ENCODE measurements at regions not wholly inside any gene's neighbourhood (a gene's known extent, or its start where the extent isn't known, plus 50 kb on each side); places are given as distances from the start of the nearest gene placed in this dataset.

DNA sequence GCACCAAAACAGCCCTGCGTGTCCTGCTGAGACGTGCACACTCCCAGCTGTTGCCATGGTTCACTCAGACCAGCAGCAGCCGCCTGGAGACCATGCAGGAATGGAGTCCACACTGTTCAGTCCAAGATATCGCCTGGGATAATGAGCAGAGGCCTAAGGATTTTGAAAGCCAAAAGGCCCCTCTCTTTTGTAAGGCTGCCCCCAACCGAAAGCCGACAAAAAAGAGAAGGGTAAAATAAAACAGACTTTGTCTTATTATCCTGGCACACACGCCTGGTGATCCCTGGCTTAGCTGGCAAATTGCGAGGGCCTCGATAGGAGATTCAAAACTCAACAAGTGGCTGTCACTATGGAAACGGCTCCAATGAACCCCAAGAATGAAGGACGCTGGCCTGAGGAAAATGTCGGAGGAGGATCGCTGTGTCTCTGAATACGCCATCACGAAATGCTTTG, 263.6 kb downstream of the SKIDA1 start:
- H3K27me3 ChIP-seq (ENCODE audit: control insufficient read depth, insufficient read depth, low read length) = no peaks in the 10 kb centered on the region
- ATAC-seq (no peak), DNase-seq (ENCODE audit: low read depth, low spot score) (no peak)
- no peaks in the 10 kb centered on the region for H3K9me3 ChIP-seq (ENCODE audit: control insufficient read depth, insufficient read depth, low read depth, low read length)
- TF ChIP-seq, protein P1, sequence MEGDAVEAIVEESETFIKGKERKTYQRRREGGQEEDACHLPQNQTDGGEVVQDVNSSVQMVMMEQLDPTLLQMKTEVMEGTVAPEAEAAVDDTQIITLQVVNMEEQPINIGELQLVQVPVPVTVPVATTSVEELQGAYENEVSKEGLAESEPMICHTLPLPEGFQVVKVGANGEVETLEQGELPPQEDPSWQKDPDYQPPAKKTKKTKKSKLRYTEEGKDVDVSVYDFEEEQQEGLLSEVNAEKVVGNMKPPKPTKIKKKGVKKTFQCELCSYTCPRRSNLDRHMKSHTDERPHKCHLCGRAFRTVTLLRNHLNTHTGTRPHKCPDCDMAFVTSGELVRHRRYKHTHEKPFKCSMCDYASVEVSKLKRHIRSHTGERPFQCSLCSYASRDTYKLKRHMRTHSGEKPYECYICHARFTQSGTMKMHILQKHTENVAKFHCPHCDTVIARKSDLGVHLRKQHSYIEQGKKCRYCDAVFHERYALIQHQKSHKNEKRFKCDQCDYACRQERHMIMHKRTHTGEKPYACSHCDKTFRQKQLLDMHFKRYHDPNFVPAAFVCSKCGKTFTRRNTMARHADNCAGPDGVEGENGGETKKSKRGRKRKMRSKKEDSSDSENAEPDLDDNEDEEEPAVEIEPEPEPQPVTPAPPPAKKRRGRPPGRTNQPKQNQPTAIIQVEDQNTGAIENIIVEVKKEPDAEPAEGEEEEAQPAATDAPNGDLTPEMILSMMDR (IDR thresholded peaks at IDR 0.05) = no peak
- TF ChIP-seq, protein P2, sequence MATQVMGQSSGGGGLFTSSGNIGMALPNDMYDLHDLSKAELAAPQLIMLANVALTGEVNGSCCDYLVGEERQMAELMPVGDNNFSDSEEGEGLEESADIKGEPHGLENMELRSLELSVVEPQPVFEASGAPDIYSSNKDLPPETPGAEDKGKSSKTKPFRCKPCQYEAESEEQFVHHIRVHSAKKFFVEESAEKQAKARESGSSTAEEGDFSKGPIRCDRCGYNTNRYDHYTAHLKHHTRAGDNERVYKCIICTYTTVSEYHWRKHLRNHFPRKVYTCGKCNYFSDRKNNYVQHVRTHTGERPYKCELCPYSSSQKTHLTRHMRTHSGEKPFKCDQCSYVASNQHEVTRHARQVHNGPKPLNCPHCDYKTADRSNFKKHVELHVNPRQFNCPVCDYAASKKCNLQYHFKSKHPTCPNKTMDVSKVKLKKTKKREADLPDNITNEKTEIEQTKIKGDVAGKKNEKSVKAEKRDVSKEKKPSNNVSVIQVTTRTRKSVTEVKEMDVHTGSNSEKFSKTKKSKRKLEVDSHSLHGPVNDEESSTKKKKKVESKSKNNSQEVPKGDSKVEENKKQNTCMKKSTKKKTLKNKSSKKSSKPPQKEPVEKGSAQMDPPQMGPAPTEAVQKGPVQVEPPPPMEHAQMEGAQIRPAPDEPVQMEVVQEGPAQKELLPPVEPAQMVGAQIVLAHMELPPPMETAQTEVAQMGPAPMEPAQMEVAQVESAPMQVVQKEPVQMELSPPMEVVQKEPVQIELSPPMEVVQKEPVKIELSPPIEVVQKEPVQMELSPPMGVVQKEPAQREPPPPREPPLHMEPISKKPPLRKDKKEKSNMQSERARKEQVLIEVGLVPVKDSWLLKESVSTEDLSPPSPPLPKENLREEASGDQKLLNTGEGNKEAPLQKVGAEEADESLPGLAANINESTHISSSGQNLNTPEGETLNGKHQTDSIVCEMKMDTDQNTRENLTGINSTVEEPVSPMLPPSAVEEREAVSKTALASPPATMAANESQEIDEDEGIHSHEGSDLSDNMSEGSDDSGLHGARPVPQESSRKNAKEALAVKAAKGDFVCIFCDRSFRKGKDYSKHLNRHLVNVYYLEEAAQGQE (IDR thresholded peaks at IDR 0.05; ENCODE audit: insufficient read depth in 1 of 2, low read depth in 2 of 2, low read length in 1 of 2) = no peak
- no peak for TF ChIP-seq TCF7L2 (IDR thresholded peaks at IDR 0.05; ENCODE audit: low read depth, low read length)
- no peak for TF ChIP-seq SIN3A (IDR thresholded peaks at IDR 0.05; ENCODE audit: borderline replicate concordance, insufficient read depth, low read depth, low read length)
- no peak for TF ChIP-seq POLR2AphosphoS5 (IDR thresholded peaks at IDR 0.05; ENCODE audit: low read depth, low read length)
- no peak overlapping the region for H3K27ac ChIP-seq (ENCODE audit: low read length)
- in situ Hi-C loops (cut with HindIII; ENCODE audit: low pct_unique_long_range_greater_than_20kb, low sequenced_read_pairs) = no loop called here
- no peaks in the 10 kb centered on the region for H3K36me3 ChIP-seq (ENCODE audit: control insufficient read depth, insufficient read depth, low read length)
- ChIA-PET CTCF (no interaction called here), POLR2A (no interaction called here)
- no TSS peak for BruUV-seq (replicated peaks)
- intact Hi-C loops (cut with micrococcal nuclease; ENCODE audit: unreplicated experiment) = loop anchor here (10.0 kb wide), 1 partner anchor 87 kb away; no protein-coding TSS in a partner anchor
- H3K4me3 ChIP-seq (ENCODE audit: low read depth in 2 of 2, low read length in 2 of 2) = no peak overlapping the region
- H3K4me1 ChIP-seq (ENCODE audit: control insufficient read depth, insufficient read depth, low read length) = no peaks in the 10 kb centered on the region

DNA sequence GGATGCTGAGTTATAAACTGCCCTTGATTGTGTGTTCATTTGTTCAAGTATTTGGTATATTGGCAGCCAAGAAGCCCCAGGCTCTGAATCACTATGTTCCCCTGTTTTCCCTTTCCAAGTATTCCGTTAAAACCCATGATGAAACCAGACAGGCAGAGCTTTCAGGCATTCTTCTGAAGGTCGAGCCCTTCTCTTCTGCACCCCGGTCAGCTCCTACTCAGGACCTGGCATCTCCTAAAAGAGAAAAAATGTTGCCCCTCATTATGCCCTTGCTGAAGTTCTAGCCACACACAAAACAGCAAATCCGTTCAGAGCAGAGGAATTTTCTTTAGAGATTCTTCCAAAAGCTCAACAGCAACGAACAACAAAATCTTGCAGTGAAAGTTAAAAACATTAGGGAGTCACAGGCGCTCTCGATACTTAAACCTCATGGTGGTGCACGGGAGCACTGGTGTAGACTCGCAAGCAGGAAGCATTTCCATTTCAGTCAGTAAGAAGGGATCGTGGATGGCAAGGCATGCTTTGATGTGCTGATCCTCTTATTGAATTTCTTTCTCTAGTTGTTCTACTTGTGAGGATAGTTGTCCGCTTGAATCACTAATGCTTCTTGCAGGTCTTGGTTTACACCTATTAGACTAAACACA, 264.9 kb downstream of the SKIDA1 start:
- H3K4me1 ChIP-seq (ENCODE audit: control insufficient read depth, insufficient read depth, low read length) = no peaks in the 10 kb centered on the region
- no peak overlapping the region for H3K4me3 ChIP-seq (ENCODE audit: low read depth in 2 of 2, low read length in 2 of 2)
- TF ChIP-seq TCF7L2 (IDR thresholded peaks at IDR 0.05; ENCODE audit: low read depth, low read length) = no peak
- TF ChIP-seq, protein P1 (IDR thresholded peaks at IDR 0.05) = no peak
- TF ChIP-seq SIN3A (IDR thresholded peaks at IDR 0.05; ENCODE audit: borderline replicate concordance, insufficient read depth, low read depth, low read length) = no peak
- TF ChIP-seq, protein P2 (IDR thresholded peaks at IDR 0.05; ENCODE audit: insufficient read depth in 1 of 2, low read depth in 2 of 2, low read length in 1 of 2) = no peak
- no peak for TF ChIP-seq POLR2AphosphoS5 (IDR thresholded peaks at IDR 0.05; ENCODE audit: low read depth, low read length)
- in situ Hi-C loops (cut with HindIII; ENCODE audit: low pct_unique_long_range_greater_than_20kb, low sequenced_read_pairs) = no loop called here
- ChIA-PET POLR2A (no interaction called here), CTCF (no interaction called here)
- H3K27ac ChIP-seq (ENCODE audit: low read length) = no peak overlapping the region
- H3K36me3 ChIP-seq (ENCODE audit: control insufficient read depth, insufficient read depth, low read length) = no peaks in the 10 kb centered on the region
- H3K27me3 ChIP-seq (ENCODE audit: control insufficient read depth, insufficient read depth, low read length) = no peaks in the 10 kb centered on the region
- DNase-seq (ENCODE audit: low read depth, low spot score) = no peak
- intact Hi-C loops (cut with micrococcal nuclease; ENCODE audit: unreplicated experiment) = loop anchor here (10.0 kb wide), 1 partner anchor 86 kb away; no protein-coding TSS in a partner anchor
- no peaks in the 10 kb centered on the region for H3K9me3 ChIP-seq (ENCODE audit: control insufficient read depth, insufficient read depth, low read depth, low read length)
- no peak for ATAC-seq
- BruUV-seq (replicated peaks) = no TSS peak
